B cell (primary cell): ENCODE measurements at regions not wholly inside any gene's neighbourhood (a gene's known extent, or its start where the extent isn't known, plus 50 kb on each side); places are given as distances from the start of the nearest gene placed in this dataset.

Experiments used
- EZH2 ChIP-seq: IDR thresholded peaks from 2 replicates; pipeline ENCODE4 v1.6.1; 2012; ENCODE audit warnings: borderline replicate concordance, low read depth, mild to moderate bottlenecking, moderate library complexity, low read length; ENCODE audit not compliant: insufficient read depth, poor library complexity, severe bottlenecking
- TF ChIP-seq, protein P1 (sequence below): fragments of 200-600 bp; IDR thresholded peaks from one replicate; pipeline ENCODE4 v1.8.0; 2022; ENCODE audit warnings: antibody characterized with exemption, mild to moderate bottlenecking

DNA sequence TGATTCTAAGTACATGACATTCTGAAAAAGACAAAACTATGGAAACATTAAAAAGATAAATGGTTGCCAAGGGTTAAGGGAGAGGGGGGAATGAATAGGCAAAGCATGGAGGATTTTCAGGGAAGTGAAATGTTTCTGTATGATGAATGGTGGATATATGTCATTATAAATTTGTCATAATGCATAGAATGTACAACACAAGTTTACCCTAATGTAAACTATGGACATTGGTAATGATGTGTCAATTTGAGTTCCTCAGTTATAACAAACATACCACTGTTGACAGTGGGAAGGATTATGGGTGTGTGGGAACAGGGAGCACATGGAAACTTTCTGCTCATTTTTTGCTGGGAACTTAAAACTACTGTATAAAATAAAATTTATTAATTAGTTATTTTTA is 427.1 kb upstream of the ESRRG start:
- no peak for TF ChIP-seq EZH2
- TF ChIP-seq, protein P1, sequence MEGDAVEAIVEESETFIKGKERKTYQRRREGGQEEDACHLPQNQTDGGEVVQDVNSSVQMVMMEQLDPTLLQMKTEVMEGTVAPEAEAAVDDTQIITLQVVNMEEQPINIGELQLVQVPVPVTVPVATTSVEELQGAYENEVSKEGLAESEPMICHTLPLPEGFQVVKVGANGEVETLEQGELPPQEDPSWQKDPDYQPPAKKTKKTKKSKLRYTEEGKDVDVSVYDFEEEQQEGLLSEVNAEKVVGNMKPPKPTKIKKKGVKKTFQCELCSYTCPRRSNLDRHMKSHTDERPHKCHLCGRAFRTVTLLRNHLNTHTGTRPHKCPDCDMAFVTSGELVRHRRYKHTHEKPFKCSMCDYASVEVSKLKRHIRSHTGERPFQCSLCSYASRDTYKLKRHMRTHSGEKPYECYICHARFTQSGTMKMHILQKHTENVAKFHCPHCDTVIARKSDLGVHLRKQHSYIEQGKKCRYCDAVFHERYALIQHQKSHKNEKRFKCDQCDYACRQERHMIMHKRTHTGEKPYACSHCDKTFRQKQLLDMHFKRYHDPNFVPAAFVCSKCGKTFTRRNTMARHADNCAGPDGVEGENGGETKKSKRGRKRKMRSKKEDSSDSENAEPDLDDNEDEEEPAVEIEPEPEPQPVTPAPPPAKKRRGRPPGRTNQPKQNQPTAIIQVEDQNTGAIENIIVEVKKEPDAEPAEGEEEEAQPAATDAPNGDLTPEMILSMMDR, result no peak
